ENCODE measurements at regions not wholly inside any gene's neighbourhood (a gene's known extent, or its start where the extent isn't known, plus 50 kb on each side); places are given as distances from the start of the nearest gene placed in this dataset.
"Not testable (repeated sequence)": the region's sequence is repeated elsewhere in the genome, so short reads cannot be mapped to it uniquely, and the experiment has no call there.

- DNase-seq (ENCODE audit: low read depth in 3 of 3, low spot score in 2 of 3), result no peak
These were observed 86.9 kb upstream of the GDNF start for GRCh38 chr5:37926732-37927131.

- DNase-seq (ENCODE audit: low read depth in 3 of 3, low spot score in 2 of 3), result no peak
These were observed 81.6 kb upstream of the GDNF start for GRCh38 chr5:37921452-37921851.

- no peak for DNase-seq (ENCODE audit: low read depth in 3 of 3, low spot score in 2 of 3)
These were observed 78.6 kb upstream of the GDNF start for GRCh38 chr5:37918424-37918823.

GRCh38 chr5:37916525-37916924 is 76.7 kb upstream of the GDNF start:
- no peak for DNase-seq (ENCODE audit: low read depth in 3 of 3, low spot score in 2 of 3)

- no peak for DNase-seq (ENCODE audit: low read depth in 3 of 3, low spot score in 2 of 3)
These were observed 75.4 kb upstream of the GDNF start for GRCh38 chr5:37915097-37915736.

- DNase-seq (ENCODE audit: low read depth in 3 of 3, low spot score in 2 of 3), result not testable (repeated sequence)
These were observed 69.9 kb upstream of the GDNF start for GRCh38 chr5:37909610-37910266.

GRCh38 chr5:37906416-37906815 is 66.6 kb upstream of the GDNF start:
- DNase-seq (ENCODE audit: low read depth in 3 of 3, low spot score in 2 of 3), result no peak

- DNase-seq (ENCODE audit: low read depth in 3 of 3, low spot score in 2 of 3), result no peak
These were observed 65.4 kb upstream of the GDNF start for GRCh38 chr5:37905230-37905629.

- DNase-seq (ENCODE audit: low read depth in 3 of 3, low spot score in 2 of 3), result no peak
These were observed 62.5 kb upstream of the GDNF start for GRCh38 chr5:37902323-37902722.

- no peak for DNase-seq (ENCODE audit: low read depth in 3 of 3, low spot score in 2 of 3)
These were observed 60.9 kb upstream of the GDNF start for GRCh38 chr5:37900692-37901091.

- DNase-seq (ENCODE audit: low read depth in 3 of 3, low spot score in 2 of 3), result no peak
These were observed 59.2 kb upstream of the GDNF start for GRCh38 chr5:37899037-37899436.

GRCh38 chr5:37896159-37896558 is 56.3 kb upstream of the GDNF start:
- no peak for DNase-seq (ENCODE audit: low read depth in 3 of 3, low spot score in 2 of 3)

- no peak for DNase-seq (ENCODE audit: low read depth in 3 of 3, low spot score in 2 of 3)
These were observed 53.7 kb upstream of the GDNF start for GRCh38 chr5:37893434-37894134.

GRCh38 chr5:37892586-37892985 is 52.7 kb upstream of the GDNF start:
- no peak for DNase-seq (ENCODE audit: low read depth in 3 of 3, low spot score in 2 of 3)

- no peak for DNase-seq (ENCODE audit: low read depth in 3 of 3, low spot score in 2 of 3)
These were observed 52.0 kb upstream of the GDNF start for GRCh38 chr5:37891832-37892231.

- no peak for DNase-seq (ENCODE audit: low read depth in 3 of 3, low spot score in 2 of 3)
These were observed 49.9 kb upstream of the GDNF start for GRCh38 chr5:37889612-37890317.

All from right renal cortex interstitium (tissue), 3 donors.